ENCODE measurements at regions not wholly inside any gene's neighbourhood (a gene's known extent, or its start where the extent isn't known, plus 50 kb on each side); places are given as distances from the start of the nearest gene placed in this dataset.

- TF ChIP-seq POLR2A (IDR thresholded peaks at IDR 0.05; ENCODE audit: low read length) (no peak), GATA1 (IDR thresholded peaks at IDR 0.05; ENCODE audit: low read depth, low read length) (no peak)
These were observed 239.7 kb downstream of the GPD2 start for GRCh38 chr2:156675896-156676295.

Measured in erythroblast (primary cell).